ENCODE measurements at regions not wholly inside any gene's neighbourhood (a gene's known extent, or its start where the extent isn't known, plus 50 kb on each side); places are given as distances from the start of the nearest gene placed in this dataset.

DNA sequence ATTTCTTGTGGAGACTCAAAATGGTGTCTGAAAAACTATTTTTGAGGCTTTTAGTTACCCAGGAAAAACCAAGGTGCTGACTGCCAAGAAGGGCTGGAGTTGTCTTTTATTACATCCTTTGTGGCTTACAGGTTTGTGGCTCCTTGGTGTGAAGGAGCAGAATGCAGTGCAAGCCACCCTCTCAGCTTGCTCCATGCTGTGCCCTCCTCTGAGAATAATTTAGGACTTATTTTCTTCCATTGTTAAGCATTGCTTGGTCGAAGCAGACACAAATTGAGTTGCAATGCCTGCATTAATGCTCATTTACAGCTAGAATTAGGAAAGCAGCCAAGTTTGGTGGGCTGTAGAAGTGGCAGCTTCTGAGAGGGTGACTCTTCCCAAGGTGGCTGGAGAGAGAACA lies 272.2 kb downstream of the KIF4B start:
- TF ChIP-seq CTCF (IDR thresholded peaks at IDR 0.05; ENCODE audit: low read length) (no peak), EZH2 (optimal IDR thresholded peaks at IDR 0.05; ENCODE audit: low read depth, low read length) (no peak), EZH2phosphoT487 (IDR thresholded peaks at IDR 0.05; ENCODE audit: low read length) (no peak)

Data from MM.1S (cell line).